Astrocyte (in vitro differentiated cells and primary cell): ENCODE measurements at regions not wholly inside any gene's neighbourhood (a gene's known extent, or its start where the extent isn't known, plus 50 kb on each side); places are given as distances from the start of the nearest gene placed in this dataset.
"Not testable (repeated sequence)": the region's sequence is repeated elsewhere in the genome, so short reads cannot be mapped to it uniquely, and the experiment has no call there.

Experiments used
- DNase-seq: peaks from one replicate; pipeline ENCODE4 v3.0.0-alpha.2; 2010; ENCODE audit warnings: low read depth
- FAIRE-seq: peaks from 2 replicates; lab custom pipeline; 2011; peaks lifted over from hg19 to GRCh38; lab: Jason Lieb, UNC
- H2AFZ ChIP-seq: 2 replicates; pipeline ENCODE4 v1.6.0; 2012; ENCODE audit warnings: low read depth, low read length, inconsistent platforms
- H3K27ac ChIP-seq: 2 replicates; pipeline ENCODE4 v1.5.1; 2011; ENCODE audit warnings: low read depth, low read length, inconsistent platforms
- H3K27me3 ChIP-seq: 2 replicates; pipeline ENCODE4 v1.6.0; 2011; ENCODE audit warnings: low read length, inconsistent platforms; ENCODE audit not compliant: insufficient read depth
- H3K36me3 ChIP-seq: 2 replicates; pipeline ENCODE4 v1.5.1; 2011; ENCODE audit warnings: low read length, inconsistent platforms; ENCODE audit not compliant: insufficient read depth
- H3K4me1 ChIP-seq: 2 replicates; pipeline ENCODE4 v1.5.1; 2011; ENCODE audit warnings: low read length, inconsistent platforms; ENCODE audit not compliant: insufficient read depth
- H3K4me2 ChIP-seq: 2 replicates; pipeline ENCODE4 v1.6.0; 2012; ENCODE audit warnings: low read length, inconsistent platforms
- H3K4me3 ChIP-seq: 2 replicates; pipeline ENCODE4 v1.5.1; 2011; ENCODE audit warnings: low read depth, mild to moderate bottlenecking, low read length, inconsistent platforms; ENCODE audit not compliant: insufficient read depth
- H3K79me2 ChIP-seq: 2 replicates; pipeline ENCODE4 v1.6.0; 2012; ENCODE audit warnings: mild to moderate bottlenecking, low read length, inconsistent platforms; ENCODE audit not compliant: insufficient read depth
- H3K9ac ChIP-seq: 2 replicates; pipeline ENCODE4 v1.6.0; 2012; ENCODE audit warnings: mild to moderate bottlenecking, low read length, inconsistent platforms
- H3K9me3 ChIP-seq: 2 replicates; pipeline ENCODE4 v1.5.1; 2012; ENCODE audit warnings: low read depth, mild to moderate bottlenecking, low read length, inconsistent platforms; ENCODE audit not compliant: insufficient read depth
- H4K20me1 ChIP-seq: 2 replicates; pipeline ENCODE4 v1.6.0; 2012; ENCODE audit warnings: low read length, inconsistent platforms; ENCODE audit not compliant: insufficient read depth
- H3K27ac Mint-ChIP-seq: one replicate; pipeline ENCODE4 v1.8.0; 2021; ENCODE audit warnings: mild to moderate bottlenecking, mixed read lengths; ENCODE audit not compliant: unreplicated experiment
- H3K27me3 Mint-ChIP-seq: one replicate; pipeline ENCODE4 v1.8.0; 2021; ENCODE audit warnings: low read depth, mixed read lengths; ENCODE audit not compliant: unreplicated experiment
- H3K36me3 Mint-ChIP-seq: one replicate; pipeline ENCODE4 v1.8.0; 2021; ENCODE audit warnings: low read depth, mixed read lengths; ENCODE audit not compliant: unreplicated experiment
- H3K4me1 Mint-ChIP-seq: one replicate; pipeline ENCODE4 v1.8.0; 2021; ENCODE audit warnings: low read depth, mixed read lengths; ENCODE audit not compliant: unreplicated experiment
- H3K4me3 Mint-ChIP-seq: one replicate; pipeline ENCODE4 v1.8.0; 2021; ENCODE audit warnings: mild to moderate bottlenecking, moderate library complexity, mixed read lengths; ENCODE audit not compliant: unreplicated experiment
- H3K9me3 Mint-ChIP-seq: one replicate; pipeline ENCODE4 v1.8.0; 2021; ENCODE audit warnings: mild to moderate bottlenecking, mixed read lengths; ENCODE audit not compliant: unreplicated experiment
- TF ChIP-seq, protein P1 (sequence below): IDR thresholded peaks from 2 replicates; pipeline ENCODE4 v1.5.1; 2011; ENCODE audit warnings: low read depth, mild to moderate bottlenecking, inconsistent platforms, low read length, moderate library complexity; ENCODE audit not compliant: insufficient read depth

DNA sequence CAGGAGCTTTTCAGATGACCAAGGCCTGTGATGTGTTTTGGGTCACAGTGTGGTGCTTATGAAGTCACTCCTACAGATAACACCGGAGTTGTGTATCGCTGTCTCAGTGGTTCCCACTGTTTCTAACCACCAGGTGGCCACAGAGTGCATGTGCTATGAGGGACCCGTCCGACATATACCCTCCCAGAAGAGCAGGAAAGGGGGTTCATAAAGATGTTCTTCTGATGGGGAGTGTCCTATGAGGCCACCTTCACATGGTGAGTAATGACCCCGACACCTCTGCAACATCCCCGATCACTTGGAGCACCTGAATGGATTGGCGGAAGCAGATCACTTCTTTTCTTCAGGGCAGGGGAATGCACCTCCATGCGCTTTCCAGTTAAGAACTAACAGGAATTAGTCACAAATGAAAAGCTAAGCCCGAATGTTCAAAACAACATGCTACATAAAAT is 60.5 kb upstream of the PPIAL4F start:
- H3K4me3 ChIP-seq, H3K9ac ChIP-seq, H3K27me3 ChIP-seq, H3K27ac ChIP-seq, FAIRE-seq, H4K20me1 ChIP-seq, H3K4me1 ChIP-seq, H3K36me3 ChIP-seq, H2AFZ ChIP-seq, H3K4me1 Mint-ChIP-seq, H3K4me3 Mint-ChIP-seq, DNase-seq, H3K36me3 Mint-ChIP-seq, H3K4me2 ChIP-seq, H3K27ac Mint-ChIP-seq, H3K79me2 ChIP-seq, H3K9me3 Mint-ChIP-seq, H3K9me3 ChIP-seq: not testable (repeated sequence)
- TF ChIP-seq, protein P1, sequence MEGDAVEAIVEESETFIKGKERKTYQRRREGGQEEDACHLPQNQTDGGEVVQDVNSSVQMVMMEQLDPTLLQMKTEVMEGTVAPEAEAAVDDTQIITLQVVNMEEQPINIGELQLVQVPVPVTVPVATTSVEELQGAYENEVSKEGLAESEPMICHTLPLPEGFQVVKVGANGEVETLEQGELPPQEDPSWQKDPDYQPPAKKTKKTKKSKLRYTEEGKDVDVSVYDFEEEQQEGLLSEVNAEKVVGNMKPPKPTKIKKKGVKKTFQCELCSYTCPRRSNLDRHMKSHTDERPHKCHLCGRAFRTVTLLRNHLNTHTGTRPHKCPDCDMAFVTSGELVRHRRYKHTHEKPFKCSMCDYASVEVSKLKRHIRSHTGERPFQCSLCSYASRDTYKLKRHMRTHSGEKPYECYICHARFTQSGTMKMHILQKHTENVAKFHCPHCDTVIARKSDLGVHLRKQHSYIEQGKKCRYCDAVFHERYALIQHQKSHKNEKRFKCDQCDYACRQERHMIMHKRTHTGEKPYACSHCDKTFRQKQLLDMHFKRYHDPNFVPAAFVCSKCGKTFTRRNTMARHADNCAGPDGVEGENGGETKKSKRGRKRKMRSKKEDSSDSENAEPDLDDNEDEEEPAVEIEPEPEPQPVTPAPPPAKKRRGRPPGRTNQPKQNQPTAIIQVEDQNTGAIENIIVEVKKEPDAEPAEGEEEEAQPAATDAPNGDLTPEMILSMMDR = peak; percentile 5
- peaks cover 12% of the 10 kb centered on the region for H3K27me3 Mint-ChIP-seq

DNA sequence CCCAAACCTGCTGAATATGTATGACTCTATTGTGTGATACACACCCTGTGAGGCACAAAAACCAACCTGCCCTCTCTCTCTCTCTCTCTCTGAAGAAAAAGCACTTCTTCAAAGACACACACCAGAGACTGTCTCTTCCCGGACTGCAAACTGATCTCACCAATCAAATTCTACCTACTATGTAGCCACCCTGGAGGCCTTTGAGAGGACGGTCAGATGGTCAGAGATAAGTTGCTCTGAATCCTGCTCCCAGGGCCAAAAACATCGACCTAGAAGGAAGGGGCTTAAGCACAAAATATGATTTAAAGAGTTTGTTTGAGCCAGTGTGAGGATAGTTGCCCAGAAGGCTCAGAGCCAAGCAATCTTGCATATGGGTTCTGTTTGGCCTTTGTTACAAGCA is 59.2 kb upstream of the PPIAL4F start:
- H3K4me1 Mint-ChIP-seq, H3K4me3 Mint-ChIP-seq, H3K36me3 Mint-ChIP-seq, H3K4me3 ChIP-seq, H3K79me2 ChIP-seq, H3K4me2 ChIP-seq, H3K9ac ChIP-seq, H3K27ac Mint-ChIP-seq, H3K27ac ChIP-seq, H4K20me1 ChIP-seq, DNase-seq, H2AFZ ChIP-seq, H3K36me3 ChIP-seq, H3K4me1 ChIP-seq, H3K27me3 ChIP-seq, H3K9me3 ChIP-seq, FAIRE-seq, H3K9me3 Mint-ChIP-seq: not testable (repeated sequence)
- peaks cover 12% of the 10 kb centered on the region for H3K27me3 Mint-ChIP-seq

DNA sequence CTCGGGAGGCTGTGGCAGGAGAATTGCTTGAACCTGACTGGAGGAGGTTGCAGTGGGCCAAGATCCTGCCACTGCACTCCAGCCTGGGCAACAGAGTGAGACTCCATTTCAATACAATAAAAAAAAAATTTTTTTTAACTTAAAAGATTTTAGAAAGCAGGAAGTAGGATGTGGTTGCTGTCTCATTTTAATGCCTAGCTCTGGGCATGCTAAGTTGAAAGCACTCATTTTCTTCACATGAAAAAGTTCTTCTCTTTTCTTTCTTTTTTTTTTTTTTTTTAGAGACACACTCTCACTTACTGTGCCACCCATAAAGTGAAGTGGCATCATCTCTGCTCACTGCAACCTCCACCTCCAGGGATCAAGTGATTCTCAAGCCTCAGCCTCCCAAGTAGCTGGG is 58.4 kb upstream of the PPIAL4F start:
- H3K27ac Mint-ChIP-seq, H3K9me3 Mint-ChIP-seq, H3K36me3 Mint-ChIP-seq, DNase-seq, H2AFZ ChIP-seq, H3K4me1 Mint-ChIP-seq, H4K20me1 ChIP-seq, H3K9me3 ChIP-seq, H3K4me3 Mint-ChIP-seq, H3K36me3 ChIP-seq, H3K4me2 ChIP-seq, H3K9ac ChIP-seq, FAIRE-seq, H3K79me2 ChIP-seq, H3K27me3 ChIP-seq, H3K4me3 ChIP-seq, H3K27ac ChIP-seq, H3K4me1 ChIP-seq: not testable (repeated sequence)
- peaks cover 12% of the 10 kb centered on the region for H3K27me3 Mint-ChIP-seq

DNA sequence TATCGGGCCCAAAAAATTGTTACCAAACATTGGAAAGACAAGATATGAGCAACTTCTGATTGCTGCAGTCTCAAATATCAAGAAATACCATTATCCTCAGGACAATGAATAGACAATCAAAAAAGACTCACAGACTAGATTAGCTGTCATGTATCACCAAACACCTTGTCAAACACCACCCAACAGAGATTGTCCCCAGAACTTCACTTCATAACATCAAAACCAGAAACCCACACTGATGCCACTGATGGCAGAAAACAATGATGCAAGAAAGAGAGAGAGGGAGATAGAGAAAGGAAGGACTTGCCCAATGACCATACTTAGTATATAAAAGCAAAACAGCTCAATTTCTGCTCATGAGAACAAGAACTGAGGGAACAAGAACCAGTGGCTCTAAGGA is 56.0 kb upstream of the PPIAL4F start:
- not testable (repeated sequence) for H3K4me1 ChIP-seq, H3K4me2 ChIP-seq, H2AFZ ChIP-seq, DNase-seq, H3K79me2 ChIP-seq, H3K4me3 ChIP-seq, H3K36me3 Mint-ChIP-seq, H4K20me1 ChIP-seq, H3K36me3 ChIP-seq, H3K27ac ChIP-seq, H3K9me3 Mint-ChIP-seq, H3K27ac Mint-ChIP-seq, H3K27me3 ChIP-seq, H3K9me3 ChIP-seq, H3K9ac ChIP-seq, H3K4me3 Mint-ChIP-seq, FAIRE-seq, H3K4me1 Mint-ChIP-seq
- peaks cover 12% of the 10 kb centered on the region for H3K27me3 Mint-ChIP-seq

DNA sequence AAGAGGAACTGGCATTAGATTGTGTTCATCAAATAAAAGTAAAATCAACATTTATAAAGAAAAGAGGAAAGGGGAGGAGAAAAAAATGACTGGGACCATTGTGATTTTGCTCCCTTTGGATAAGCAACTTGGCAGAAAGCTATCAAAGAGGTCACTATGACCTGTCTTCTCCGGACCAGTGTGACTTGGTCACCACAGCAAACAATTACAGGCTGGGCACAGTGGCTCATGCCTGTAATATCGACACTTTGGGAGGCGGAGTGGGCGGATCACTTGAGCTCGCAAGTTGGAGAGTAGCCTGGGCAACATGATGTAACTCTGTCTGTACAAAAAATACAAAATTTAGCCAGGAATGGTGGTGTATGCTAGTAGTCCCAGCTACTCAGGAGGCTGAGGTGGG is 55.5 kb upstream of the PPIAL4F start:
- not testable (repeated sequence) for H3K4me1 Mint-ChIP-seq, H3K36me3 Mint-ChIP-seq, H3K27me3 Mint-ChIP-seq, H3K4me2 ChIP-seq, H3K36me3 ChIP-seq, H2AFZ ChIP-seq, H3K79me2 ChIP-seq, H4K20me1 ChIP-seq, H3K27ac ChIP-seq, H3K27me3 ChIP-seq, H3K4me3 ChIP-seq, DNase-seq, H3K4me1 ChIP-seq, H3K4me3 Mint-ChIP-seq, H3K9me3 Mint-ChIP-seq, H3K9ac ChIP-seq, H3K27ac Mint-ChIP-seq, FAIRE-seq, H3K9me3 ChIP-seq

DNA sequence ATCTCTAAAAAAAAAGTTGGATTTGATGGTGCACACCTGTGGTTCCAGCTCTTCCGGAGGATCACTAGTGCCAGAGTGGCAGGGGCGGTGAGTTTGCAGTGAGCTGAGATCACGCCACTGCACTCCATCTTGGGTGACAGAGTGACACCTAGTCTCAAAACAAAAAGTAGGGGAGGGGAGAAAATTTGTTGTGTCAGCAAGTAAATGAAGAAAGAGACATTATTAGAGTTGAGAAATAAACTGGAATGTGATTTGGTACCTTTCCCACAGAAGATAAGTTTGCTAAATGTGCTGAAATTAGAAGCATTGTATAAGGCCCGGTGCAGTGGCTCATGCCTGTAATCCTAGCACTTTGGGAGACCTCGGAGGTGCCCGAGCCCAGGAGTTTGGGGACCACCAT is 54.0 kb upstream of the PPIAL4F start:
- H3K79me2 ChIP-seq, FAIRE-seq, H3K27me3 Mint-ChIP-seq, H3K36me3 ChIP-seq, H3K9me3 ChIP-seq, H4K20me1 ChIP-seq, H3K27me3 ChIP-seq, H3K4me1 ChIP-seq, DNase-seq, H3K4me2 ChIP-seq, H3K4me3 ChIP-seq, H3K4me3 Mint-ChIP-seq, H3K27ac Mint-ChIP-seq, H3K36me3 Mint-ChIP-seq, H3K27ac ChIP-seq, H2AFZ ChIP-seq, H3K9ac ChIP-seq, H3K9me3 Mint-ChIP-seq, H3K4me1 Mint-ChIP-seq: not testable (repeated sequence)
